ENCODE measurements at regions not wholly inside any gene's neighbourhood (a gene's known extent, or its start where the extent isn't known, plus 50 kb on each side); places are given as distances from the start of the nearest gene placed in this dataset.

DNA sequence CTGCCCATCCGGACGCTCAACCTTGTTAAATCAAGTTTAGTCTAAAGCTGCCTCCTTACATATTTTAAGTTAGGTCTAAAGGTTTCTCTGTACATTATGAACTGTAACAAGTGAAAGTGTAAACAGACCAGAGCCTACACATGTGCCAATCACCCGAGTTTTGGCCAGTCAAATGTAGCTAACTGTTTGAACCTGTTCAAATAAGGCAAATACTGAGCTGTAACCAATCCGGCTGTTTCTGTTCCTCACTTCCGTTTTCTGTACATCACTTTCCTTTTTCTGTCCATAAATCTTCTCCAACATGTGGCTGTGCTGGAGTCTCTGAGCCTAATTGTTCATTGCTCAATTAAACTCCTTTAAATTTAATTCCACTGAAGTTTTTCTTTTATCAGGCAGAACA is 113.3 kb upstream of the SHISA3 start:
- no peak for TF ChIP-seq CTCF (conservative IDR thresholded peaks at IDR 0.05)
- no peak for TF ChIP-seq EZH2 (IDR thresholded peaks at IDR 0.05; ENCODE audit: low read depth)
